Epithelial cell of proximal tubule (primary cell): ENCODE measurements at regions not wholly inside any gene's neighbourhood (a gene's known extent, or its start where the extent isn't known, plus 50 kb on each side); places are given as distances from the start of the nearest gene placed in this dataset.
A peak's percentile ranks its signal among the peaks of the same experiment; 100 is the strongest.

Source experiments
- DNase-seq: peaks from one replicate; pipeline ENCODE4 v3.0.0-alpha.2; 2011; ENCODE audit warnings: low read depth
- H3K4me3 ChIP-seq: 2 replicates; pipeline ENCODE4 v1.5.1; 2011; ENCODE audit warnings: low read depth, mild to moderate bottlenecking, low read length
- CTCF ChIP-seq: conservative IDR thresholded peaks from 2 replicates; pipeline ENCODE4 v1.5.1; 2012; ENCODE audit warnings: low read depth, mild to moderate bottlenecking, low read length

DNA sequence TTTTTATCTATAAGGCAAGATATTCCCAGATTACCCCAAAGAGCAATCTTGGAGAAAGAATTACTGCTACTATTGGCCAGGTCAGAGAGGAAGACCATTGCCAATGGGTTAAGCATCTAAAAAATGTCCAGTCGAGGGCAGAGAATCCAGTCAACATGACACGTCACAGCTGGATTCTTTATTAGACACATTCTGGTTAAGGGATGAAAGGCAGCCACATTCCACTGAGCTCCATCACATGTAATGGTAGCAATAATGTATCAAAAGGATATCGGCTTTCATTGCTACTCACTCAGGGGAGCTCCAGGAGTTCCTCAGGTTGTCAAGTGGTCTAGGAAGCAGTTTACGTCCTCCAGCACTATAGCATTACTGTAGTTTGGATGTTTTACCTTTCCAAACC is 421.1 kb downstream of the PLOD2 start:
- TF ChIP-seq CTCF, result no peak
- H3K4me3 ChIP-seq, result no peak overlapping the region
- DNase-seq, result no peak

DNA sequence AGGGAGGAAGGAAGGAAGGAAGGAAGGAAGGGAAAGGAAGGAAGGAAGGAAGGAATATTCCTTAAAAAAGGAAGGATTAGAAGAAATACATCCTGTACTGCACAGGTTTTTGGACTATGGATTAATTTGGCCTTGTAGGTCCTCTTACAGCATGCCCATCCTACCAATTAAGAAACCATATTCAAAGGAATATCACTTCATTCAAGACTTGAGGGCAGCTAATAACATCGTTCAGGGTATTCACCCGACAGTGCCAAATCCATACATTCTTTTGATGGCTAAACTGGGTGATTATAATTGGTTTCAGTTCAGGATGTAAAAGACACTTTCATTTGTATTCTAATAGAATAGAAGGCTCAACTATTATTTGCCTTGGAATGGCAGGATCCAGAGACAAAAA is 410.3 kb downstream of the PLOD2 start:
- H3K4me3 ChIP-seq, result no peak overlapping the region
- no peak for TF ChIP-seq CTCF
- no peak for DNase-seq

DNA sequence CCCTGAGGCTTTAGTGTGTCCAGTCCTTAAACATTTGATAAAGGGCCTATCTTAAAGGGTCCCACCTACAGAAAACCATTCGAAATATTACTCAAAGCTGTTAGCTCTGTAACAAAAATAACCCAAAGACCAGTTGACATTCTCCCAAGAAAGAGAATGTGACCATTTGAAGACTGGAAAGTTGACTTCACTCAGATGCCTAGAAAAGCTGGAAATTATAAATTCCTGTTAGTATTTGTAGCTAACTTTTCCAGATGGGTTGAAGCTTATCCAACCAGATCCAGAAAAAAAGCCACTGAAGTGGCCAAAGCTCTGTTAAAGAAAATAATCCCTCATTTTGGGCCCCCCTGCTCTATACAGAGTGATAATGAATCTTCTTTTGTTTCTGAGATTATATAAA is 408.4 kb downstream of the PLOD2 start:
- H3K4me3 ChIP-seq, result no peak overlapping the region
- no peak for DNase-seq
- TF ChIP-seq CTCF, result no peak

DNA sequence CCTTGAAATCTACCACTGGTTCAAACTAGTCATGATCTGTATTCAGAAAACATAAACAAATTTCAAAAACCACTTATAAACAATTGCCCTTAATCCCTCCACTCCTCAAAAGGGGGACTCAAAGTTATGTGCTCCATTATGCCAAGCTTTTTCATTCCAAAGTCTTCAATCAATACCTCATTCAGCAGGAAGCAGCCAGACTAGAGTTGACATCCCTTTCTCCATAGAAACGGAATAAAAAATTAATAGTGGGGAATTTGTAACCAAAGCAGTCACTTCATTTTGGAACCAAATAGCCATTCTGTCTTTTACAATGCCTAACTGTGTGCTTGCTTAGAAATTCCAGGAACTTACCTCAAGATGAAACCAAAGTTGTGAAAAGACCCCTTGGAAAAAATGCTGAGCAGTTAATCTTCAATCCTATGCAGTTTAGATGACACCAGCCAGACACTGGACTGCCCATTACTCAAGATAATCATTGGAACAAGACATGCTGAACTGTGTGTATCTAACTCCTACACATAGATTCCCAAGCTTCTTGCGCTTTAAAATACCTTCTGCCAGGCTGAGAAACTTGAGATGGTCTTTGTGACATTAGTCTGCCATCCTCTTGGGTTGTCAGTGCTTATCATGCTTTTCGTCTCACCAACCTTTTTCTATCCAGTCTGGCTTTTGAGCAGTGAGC is 406.2 kb downstream of the PLOD2 start:
- no peak for TF ChIP-seq CTCF
- no peak overlapping the region for H3K4me3 ChIP-seq
- DNase-seq, result no peak

DNA sequence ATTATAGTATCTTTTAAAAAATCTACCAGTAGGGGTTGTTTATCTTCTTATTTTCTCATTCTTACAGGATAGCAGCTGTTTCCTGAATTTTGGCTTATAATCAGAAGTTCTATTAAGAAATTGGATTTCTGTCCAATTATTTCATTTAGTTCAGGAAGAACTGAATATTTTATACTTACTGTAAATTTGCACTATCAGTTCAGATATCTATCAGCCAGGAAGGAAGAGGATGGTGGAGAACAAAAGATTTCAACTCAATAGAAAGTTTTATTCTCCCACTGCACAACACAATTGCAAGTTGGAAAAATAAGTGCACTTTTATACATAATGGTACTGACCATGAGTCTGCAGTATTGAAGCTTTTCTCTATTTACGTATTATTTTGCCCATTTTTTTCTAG is 400.9 kb downstream of the PLOD2 start:
- TF ChIP-seq CTCF, result no peak
- no peak for DNase-seq
- H3K4me3 ChIP-seq, result no peak overlapping the region

DNA sequence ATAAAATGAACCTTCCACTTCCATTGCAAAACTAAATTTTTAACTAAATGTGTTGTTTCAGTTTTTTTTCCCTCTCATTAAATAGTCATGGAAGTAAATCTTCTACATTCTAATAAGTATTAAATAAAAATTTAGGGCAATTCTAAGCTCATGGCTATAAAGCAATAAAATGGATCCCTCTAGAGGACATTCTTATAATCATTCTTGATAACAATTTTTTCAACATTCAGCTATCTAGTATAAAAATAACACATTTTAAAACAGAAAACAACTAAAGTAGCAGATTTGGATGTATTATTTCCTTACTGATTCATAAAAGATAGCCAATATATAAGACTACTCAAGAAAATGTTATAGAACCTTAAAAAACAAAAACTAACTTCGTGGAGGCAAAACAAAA is 393.1 kb downstream of the PLOD2 start:
- no peak overlapping the region for H3K4me3 ChIP-seq
- DNase-seq, result no peak
- TF ChIP-seq CTCF, result no peak

DNA sequence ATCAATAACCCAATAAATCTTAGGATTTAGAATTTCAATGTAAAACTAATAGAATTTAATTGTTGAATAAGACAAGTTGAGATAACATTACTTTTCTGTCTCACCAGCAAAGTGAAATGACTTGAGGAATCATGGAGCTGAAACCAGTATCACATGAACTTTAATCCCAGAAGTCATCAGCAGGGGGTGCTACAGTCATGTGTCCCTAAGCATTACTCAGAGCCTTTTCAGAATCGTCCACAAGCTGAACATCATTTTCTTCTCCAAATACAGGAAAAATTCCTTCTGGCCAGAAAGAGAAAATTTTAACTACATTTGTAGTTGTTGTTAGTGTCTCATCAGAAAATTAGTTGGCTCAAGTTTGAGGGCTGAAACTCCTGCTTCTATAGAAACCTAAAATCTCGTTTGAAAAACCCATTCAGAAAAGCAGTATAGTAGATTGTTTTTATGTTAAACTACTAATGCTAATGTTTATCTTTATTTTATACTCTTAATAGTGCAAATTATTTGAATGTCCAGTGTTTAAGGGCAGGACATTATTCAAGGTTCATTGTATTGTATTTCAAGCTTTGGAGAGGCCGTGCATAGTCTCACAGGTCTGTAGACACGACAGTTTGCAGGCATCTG is 384.1 kb downstream of the PLOD2 start:
- H3K4me3 ChIP-seq, result no peak overlapping the region
- peak; percentile 80 for TF ChIP-seq CTCF
- DNase-seq, result peak; percentile 3
